Stomach (tissue), 8 donors: ENCODE measurements at regions not wholly inside any gene's neighbourhood (a gene's known extent, or its start where the extent isn't known, plus 50 kb on each side); places are given as distances from the start of the nearest gene placed in this dataset.

ENCODE experiments used
- DNase-seq, 2 donors: peaks; one replicate each; pipeline versions ENCODE4 v3.0.0 to v3.0.0-alpha.2; 2013 to 2019
- H3K27ac ChIP-seq, 5 donors: fragments of 200-600 bp in 4 of 5; sonication (generic) in 4 of 5; one replicate each; pipeline ENCODE4 v1.5.1; 2013 to 2019; ENCODE audit warnings: mild to moderate bottlenecking in 1 of 5, moderate library complexity in 1 of 5
- H3K27me3 ChIP-seq, 3 donors: fragments of 200-600 bp; sonication (generic); one replicate each; pipeline ENCODE4 v1.5.1; 2017 to 2019; ENCODE audit warnings: mixed run types in 1 of 3
- H3K36me3 ChIP-seq, 4 donors: fragments of 200-600 bp; sonication (generic); 1 replicate in 3 of 4; 2 replicates in 1 of 4; pipeline ENCODE4 v1.5.1; 2016 to 2019
- H3K4me1 ChIP-seq, 4 donors: fragments of 200-600 bp; sonication (generic); one replicate each; pipeline ENCODE4 v1.5.1; 2016 to 2019
- H3K4me3 ChIP-seq, 4 donors: fragments of 200-600 bp; sonication (generic) in 3 of 4; one replicate each; pipeline ENCODE4 v1.5.1; 2016 to 2019; ENCODE audit warnings: mild to moderate bottlenecking in 1 of 4
- H3K9me3 ChIP-seq, 4 donors: fragments of 200-600 bp; sonication (generic); one replicate each; pipeline ENCODE4 v1.5.1; 2016 to 2019
- EP300 ChIP-seq: sonication (generic); formaldehyde crosslinking; IDR thresholded peaks from one replicate; pipeline ENCODE4 v1.6.1; 2017; ENCODE audit warnings: antibody characterized with exemption
- POLR2A ChIP-seq, 4 donors: fragments of 450-650 bp; IDR thresholded peaks; one replicate each; pipeline ENCODE4 v1.6.1; 2016; ENCODE audit warnings: antibody characterized with exemption in 4 of 4, control low read depth in 2 of 4, mild to moderate bottlenecking in 1 of 4, moderate library complexity in 1 of 4
- POLR2AphosphoS5 ChIP-seq, 3 donors: sonication (generic); formaldehyde crosslinking; IDR thresholded peaks; one replicate each; pipeline ENCODE4 v1.6.1; 2016; ENCODE audit warnings: antibody characterized with exemption in 3 of 3
- WGBS, 5 donors: extraction: QIAGEN DNeasy Blood & Tissue Kit in 3 of 5; methylation state at CpG; one replicate each; pipeline versions ENCODE4 v1.1.5 to v1.1.7; 2013 to 2018; 5-methylcytosine and 5-hydroxymethylcytosine counted together
- intact Hi-C: fragments of 100-400 bp; cut with DNase I; formaldehyde crosslinking; loops from one replicate; pipeline ENCODE4 v1.15.1; 2023; ENCODE audit warnings: low total_unique reads
- TF ChIP-seq, protein P1 (sequence below), 7 experiments: fragments of 450-650 bp in 4 of 7; fragments of 200-600 bp in 3 of 7; sonication (generic) in 3 of 7; IDR thresholded peaks; one replicate each; pipeline ENCODE4 v1.5.1; 2016 to 2019; ENCODE audit warnings: antibody characterized with exemption in 7 of 7, control low read depth in 2 of 7, mild to moderate bottlenecking in 1 of 7
- donor health status: healthy with polysubstance abuse.
- donor health status: Bipolar disorder and iron deficiency.
- donor health status: healthy.

DNA sequence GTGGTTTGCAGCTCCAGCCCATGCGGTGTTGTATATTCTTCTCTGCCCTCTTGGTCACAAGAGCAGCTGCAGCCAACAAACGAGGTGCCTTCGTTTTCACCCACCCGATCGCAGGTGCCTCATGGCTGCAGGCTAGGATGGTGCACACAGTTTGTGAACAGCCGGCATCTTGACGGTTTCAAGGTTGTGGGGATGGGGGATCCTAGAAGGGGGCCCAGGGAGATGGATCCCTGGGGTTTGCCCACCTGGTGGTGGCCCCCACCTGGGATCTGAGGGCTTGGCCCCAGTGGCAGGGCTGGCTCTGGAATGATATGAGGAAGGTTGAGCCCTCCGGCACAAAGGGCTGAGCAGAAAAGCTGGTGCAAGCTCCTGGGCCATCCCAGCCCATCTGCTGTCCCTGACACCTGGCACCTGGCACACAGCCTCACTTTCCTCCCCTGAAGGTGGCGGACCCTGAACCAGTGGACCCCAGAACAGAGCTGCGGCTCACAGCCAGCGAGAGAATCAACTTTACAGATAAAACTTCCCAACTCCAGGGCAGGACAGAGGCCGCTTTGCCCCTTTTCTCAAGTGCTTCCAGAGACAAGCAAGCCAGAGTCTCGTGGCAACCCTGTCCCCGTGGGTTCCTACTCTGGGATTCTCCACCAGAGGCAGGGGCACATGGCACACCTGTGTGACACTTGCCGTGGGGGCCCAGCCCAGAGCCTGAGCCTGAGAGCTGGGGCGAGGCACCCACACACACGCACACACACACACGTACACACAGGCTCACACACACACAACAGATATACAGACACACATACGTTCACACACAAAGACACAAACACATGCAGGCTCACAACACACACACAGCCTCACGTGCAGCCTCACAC lies 177.3 kb upstream of the PPP2R2D start:
- 81 to 89% (median 82%) methylated on average over 18 to 20 of the region's 20 CpGs for WGBS, 5 donors
- no peak overlapping the region for H3K4me3 ChIP-seq
- intact Hi-C loops = no loop called here
- peaks cover 0 to 22% (median 0%) of the 10 kb centered on the region in 3 donors for H3K27me3 ChIP-seq
- H3K36me3 ChIP-seq = no peaks in the 10 kb centered on the region
- DNase-seq = peak; percentile 0 to 23
- no peak overlapping the region for H3K27ac ChIP-seq
- TF ChIP-seq POLR2A (IDR thresholded peaks at IDR 0.05) = no peak
- TF ChIP-seq, protein P1, sequence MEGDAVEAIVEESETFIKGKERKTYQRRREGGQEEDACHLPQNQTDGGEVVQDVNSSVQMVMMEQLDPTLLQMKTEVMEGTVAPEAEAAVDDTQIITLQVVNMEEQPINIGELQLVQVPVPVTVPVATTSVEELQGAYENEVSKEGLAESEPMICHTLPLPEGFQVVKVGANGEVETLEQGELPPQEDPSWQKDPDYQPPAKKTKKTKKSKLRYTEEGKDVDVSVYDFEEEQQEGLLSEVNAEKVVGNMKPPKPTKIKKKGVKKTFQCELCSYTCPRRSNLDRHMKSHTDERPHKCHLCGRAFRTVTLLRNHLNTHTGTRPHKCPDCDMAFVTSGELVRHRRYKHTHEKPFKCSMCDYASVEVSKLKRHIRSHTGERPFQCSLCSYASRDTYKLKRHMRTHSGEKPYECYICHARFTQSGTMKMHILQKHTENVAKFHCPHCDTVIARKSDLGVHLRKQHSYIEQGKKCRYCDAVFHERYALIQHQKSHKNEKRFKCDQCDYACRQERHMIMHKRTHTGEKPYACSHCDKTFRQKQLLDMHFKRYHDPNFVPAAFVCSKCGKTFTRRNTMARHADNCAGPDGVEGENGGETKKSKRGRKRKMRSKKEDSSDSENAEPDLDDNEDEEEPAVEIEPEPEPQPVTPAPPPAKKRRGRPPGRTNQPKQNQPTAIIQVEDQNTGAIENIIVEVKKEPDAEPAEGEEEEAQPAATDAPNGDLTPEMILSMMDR (IDR thresholded peaks at IDR 0.05) = no peak
- TF ChIP-seq EP300 = no peak
- TF ChIP-seq POLR2AphosphoS5 (IDR thresholded peaks at IDR 0.05) = no peak
- H3K4me1 ChIP-seq = peaks cover 0 to 12% (median 10%) of the 10 kb centered on the region in 4 donors
- H3K9me3 ChIP-seq = peaks cover 0 to 1% (median 0%) of the 10 kb centered on the region in 4 donors

DNA sequence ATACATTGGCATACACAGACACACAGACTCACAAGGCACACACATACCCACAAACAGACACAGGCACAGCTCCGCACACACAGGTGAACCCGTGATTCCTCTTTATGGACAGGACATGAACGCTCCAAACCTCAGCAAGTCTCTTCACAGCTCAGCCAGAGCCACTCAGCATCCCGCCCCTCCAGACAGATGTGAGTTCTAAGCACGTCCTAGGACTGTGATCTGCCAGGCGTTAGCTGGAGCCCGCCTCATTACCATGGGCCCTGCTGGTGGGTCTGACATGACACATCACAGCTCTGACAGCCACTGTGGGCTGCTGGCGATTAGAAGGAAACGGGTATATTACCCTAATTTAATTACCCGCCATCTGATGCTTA lies 176.7 kb upstream of the PPP2R2D start:
- intact Hi-C loops = no loop called here
- H3K9me3 ChIP-seq = no peaks in the 10 kb centered on the region

DNA sequence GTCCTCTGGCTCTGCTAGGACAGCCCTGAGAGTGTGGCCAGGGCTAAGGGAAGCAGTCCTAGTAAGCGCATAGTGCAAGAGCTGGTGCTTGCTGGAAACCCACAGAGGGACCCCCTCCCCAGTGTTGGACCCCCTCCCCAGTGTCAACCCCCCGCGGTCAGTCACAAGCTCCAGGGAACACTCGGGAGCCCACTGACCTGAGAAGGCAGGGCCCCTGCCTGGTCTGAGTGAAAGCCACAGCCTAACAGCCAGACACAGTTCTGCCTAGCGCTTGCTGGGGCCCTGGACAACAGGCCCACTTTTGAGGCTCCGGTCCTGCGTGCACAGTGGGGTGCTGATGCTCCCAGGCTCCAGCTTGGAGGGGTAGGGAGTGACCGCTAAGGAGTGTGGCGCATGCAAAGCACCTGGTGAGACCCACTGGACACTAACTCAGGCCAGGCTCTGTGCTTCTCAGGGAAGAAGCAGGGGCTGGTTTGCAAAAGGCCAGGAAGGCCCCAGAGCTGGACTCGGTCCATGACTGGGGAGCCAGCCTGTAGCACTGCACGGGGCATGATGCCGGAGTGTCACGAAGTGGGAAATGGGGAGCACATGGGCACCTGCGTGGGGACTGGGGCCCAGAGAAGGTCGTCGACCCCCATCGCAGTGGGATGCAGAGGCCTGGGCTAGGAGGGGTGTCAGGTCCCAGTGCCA lies 175.8 kb upstream of the PPP2R2D start:
- DNase-seq = peak; percentile 1 to 18
- intact Hi-C loops = no loop called here
- peaks cover 0 to 22% (median 0%) of the 10 kb centered on the region in 3 donors for H3K27me3 ChIP-seq
- peaks cover 0 to 12% (median 10%) of the 10 kb centered on the region in 4 donors for H3K4me1 ChIP-seq
- H3K36me3 ChIP-seq = no peaks in the 10 kb centered on the region
- WGBS, 5 donors = 88 to 94% (median 93%) methylated on average over 12 to 17 of the region's 17 CpGs
- no peak overlapping the region for H3K4me3 ChIP-seq
- no peaks in the 10 kb centered on the region for H3K9me3 ChIP-seq
- no peak overlapping the region for H3K27ac ChIP-seq
- TF ChIP-seq POLR2A (IDR thresholded peaks at IDR 0.05) = no peak
- TF ChIP-seq, protein P1 (IDR thresholded peaks at IDR 0.05) = no peak
- TF ChIP-seq POLR2AphosphoS5 (IDR thresholded peaks at IDR 0.05) = no peak
- TF ChIP-seq EP300 = no peak

More for the DNA sequence above, 176.7 kb upstream of the PPP2R2D start:
- Histone ChIP-seq H3K36me3 (no peaks in the 10 kb centered on the region), H3K27ac (no peak overlapping the region), H3K4me3 (no peak overlapping the region), H3K27me3 (peaks cover 0 to 22% (median 0%) of the 10 kb centered on the region in 3 donors), H3K4me1 (peaks cover 0 to 12% (median 10%) of the 10 kb centered on the region in 4 donors)
- TF ChIP-seq POLR2A (IDR thresholded peaks at IDR 0.05) = no peak
- 74 to 89% (median 81%) methylated on average over 8 to 10 of the region's 10 CpGs for WGBS, 5 donors
- DNase-seq = peak; percentile 7 to 8

DNA sequence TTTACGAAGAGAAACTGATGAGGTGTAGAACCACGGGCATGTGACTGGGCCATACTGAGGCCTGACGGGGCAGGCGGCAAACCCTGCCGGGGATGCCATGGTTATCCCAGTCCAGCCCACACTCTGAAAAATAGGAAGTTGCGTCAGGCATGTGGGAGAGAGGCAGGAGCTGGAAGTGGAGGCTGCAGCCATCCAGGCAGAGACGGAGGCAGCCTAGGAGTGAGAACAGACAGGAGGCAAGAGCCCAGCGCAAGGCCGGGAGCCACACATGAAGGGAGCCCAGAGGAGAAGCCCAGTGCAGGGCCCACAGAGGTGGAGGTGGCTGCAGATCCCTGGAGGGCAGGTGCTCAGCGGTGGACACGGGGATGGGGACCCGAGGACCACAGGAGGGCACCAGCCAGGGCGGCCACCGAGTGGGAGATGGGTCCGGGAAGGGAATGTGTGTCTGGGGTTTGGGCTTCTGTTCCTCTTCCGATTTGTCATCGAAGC lies 175.2 kb upstream of the PPP2R2D start:
- TF ChIP-seq, protein P1 (IDR thresholded peaks at IDR 0.05) = no peak
- Histone ChIP-seq H3K36me3 (no peaks in the 10 kb centered on the region), H3K27ac (no peak overlapping the region), H3K27me3 (peaks cover 0 to 22% (median 0%) of the 10 kb centered on the region in 3 donors), H3K4me1 (peaks cover 0 to 12% (median 10%) of the 10 kb centered on the region in 4 donors), H3K4me3 (no peak overlapping the region), H3K9me3 (no peaks in the 10 kb centered on the region)
- 87 to 94% (median 90%) methylated on average over 17 of the region's 17 CpGs for WGBS, 5 donors
- DNase-seq = peak in 1 of 2 donors; percentile 24
- intact Hi-C loops = no loop called here
